CD14-positive monocyte (primary cell): ENCODE measurements at regions not wholly inside any gene's neighbourhood (a gene's known extent, or its start where the extent isn't known, plus 50 kb on each side); places are given as distances from the start of the nearest gene placed in this dataset.

ENCODE experiments used
- DNase-seq, 3 donors: peaks; one replicate each; pipeline ENCODE4 v3.0.0-alpha.2; 2011 to 2022
- H2AFZ ChIP-seq: 2 replicates; pipeline ENCODE4 v1.6.0; 2012; ENCODE audit warnings: mild to moderate bottlenecking, low read depth, low read length, inconsistent platforms; ENCODE audit not compliant: insufficient read depth, poor library complexity, severe bottlenecking
- H3K27ac ChIP-seq, 2 donors: 1 replicate in 1 of 2; 2 replicates in 1 of 2; pipeline ENCODE4 v1.5.1; 2012 to 2013; ENCODE audit warnings: low read length in 2 of 2, control low read depth in 1 of 2, inconsistent platforms in 1 of 2, low read depth in 1 of 2, mild to moderate bottlenecking in 1 of 2
- H3K27me3 ChIP-seq, 2 donors: one replicate each; pipeline versions ENCODE4 v1.6.0 to v1.6.1; 2011 to 2013; ENCODE audit warnings: low read length in 2 of 2; ENCODE audit not compliant: control insufficient read depth in 2 of 2, insufficient read depth in 2 of 2
- H3K36me3 ChIP-seq, 2 donors: replicated peaks in 1 of 2; 1 replicate in 1 of 2; 2 replicates in 1 of 2; pipeline versions ENCODE4 v1.5.1 to v1.6.1; 2012 to 2013; ENCODE audit warnings: low read length in 2 of 2, control low read depth in 1 of 2, inconsistent platforms in 1 of 2, mild to moderate bottlenecking in 1 of 2; ENCODE audit not compliant: insufficient read depth in 2 of 2, control insufficient read depth in 1 of 2
- H3K4me1 ChIP-seq, 2 donors: 1 replicate in 1 of 2; 2 replicates in 1 of 2; pipeline versions ENCODE4 v1.5.1 to v1.6.1; 2012 to 2013; ENCODE audit warnings: low read length in 2 of 2, control low read depth in 1 of 2, inconsistent platforms in 1 of 2, mild to moderate bottlenecking in 1 of 2, moderate library complexity in 1 of 2; ENCODE audit not compliant: insufficient read depth in 2 of 2, control insufficient read depth in 1 of 2
- H3K4me2 ChIP-seq: replicated peaks from 2 replicates; pipeline ENCODE3; 2012; ENCODE audit warnings: low read length, moderate library complexity, mild to moderate bottlenecking; ENCODE audit not compliant: poor library complexity, severe bottlenecking; ENCODE audit errors: extremely low read depth
- H3K4me3 ChIP-seq, 3 experiments: fragments of 200-600 bp in 1 of 3; sonication (generic) in 1 of 3; replicated peaks in 1 of 3; 1 replicate in 2 of 3; 2 replicates in 1 of 3; pipeline ENCODE4 v1.5.1; 2011 to 2013; ENCODE audit warnings: low read length in 3 of 3, mild to moderate bottlenecking in 3 of 3, control low read depth in 2 of 3, low read depth in 2 of 3, inconsistent platforms in 1 of 3, moderate library complexity in 1 of 3
- H3K79me2 ChIP-seq: 2 replicates; pipeline ENCODE4 v1.6.0; 2012; ENCODE audit warnings: mild to moderate bottlenecking, control low read depth, inconsistent platforms, low read length, moderate library complexity; ENCODE audit not compliant: insufficient read depth
- H3K9ac ChIP-seq: 2 replicates; pipeline ENCODE4 v1.6.0; 2017; ENCODE audit warnings: low read length, mild to moderate bottlenecking; ENCODE audit not compliant: insufficient read depth, poor library complexity, severe bottlenecking
- H3K9me3 ChIP-seq, 2 donors: replicated peaks in 1 of 2; 1 replicate in 1 of 2; 2 replicates in 1 of 2; pipeline versions ENCODE4 v1.5.1 to v1.6.1; 2012 to 2013; ENCODE audit warnings: low read length in 2 of 2, control low read depth in 1 of 2; ENCODE audit not compliant: control insufficient read depth in 1 of 2, insufficient read depth in 1 of 2
- H4K20me1 ChIP-seq: 2 replicates; pipeline ENCODE4 v1.6.0; 2012; ENCODE audit warnings: mild to moderate bottlenecking, low read length, control low read depth, moderate library complexity; ENCODE audit not compliant: insufficient read depth
- H3K27ac Mint-ChIP-seq, 7 donors: one replicate each; pipeline ENCODE4 v1.8.0; 2020; ENCODE audit warnings: mild to moderate bottlenecking in 7 of 7, mixed read lengths in 7 of 7, moderate library complexity in 6 of 7, inconsistent platforms in 2 of 7
- H3K27me3 Mint-ChIP-seq, 3 donors: one replicate each; pipeline ENCODE4 v1.8.0; 2021 to 2022; ENCODE audit warnings: low read depth in 3 of 3, mild to moderate bottlenecking in 3 of 3, mixed read lengths in 3 of 3, moderate library complexity in 3 of 3, inconsistent platforms in 1 of 3
- H3K36me3 Mint-ChIP-seq, 2 donors: one replicate each; pipeline ENCODE4 v1.8.0; 2020; ENCODE audit warnings: mixed read lengths in 2 of 2, inconsistent platforms in 1 of 2, mild to moderate bottlenecking in 1 of 2
- H3K4me1 Mint-ChIP-seq: one replicate; pipeline ENCODE4 v1.8.0; 2020; ENCODE audit warnings: mild to moderate bottlenecking, mixed read lengths
- H3K4me3 Mint-ChIP-seq, 2 donors: one replicate each; pipeline ENCODE4 v1.8.0; 2020; ENCODE audit warnings: mild to moderate bottlenecking in 2 of 2, mixed read lengths in 2 of 2, moderate library complexity in 1 of 2
- H3K9me3 Mint-ChIP-seq, 7 donors: one replicate each; pipeline ENCODE4 v1.8.0; 2020 to 2022; ENCODE audit warnings: mixed read lengths in 7 of 7, mild to moderate bottlenecking in 6 of 7, moderate library complexity in 6 of 7, inconsistent platforms in 2 of 7
- WGBS: methylation state at CpG from one replicate; pipeline ENCODE4 v1.1.5; 2013; ENCODE audit warnings: missing lambda C conversion rate; ENCODE audit not compliant: insufficient coverage; 5-methylcytosine and 5-hydroxymethylcytosine counted together
- intact Hi-C, 2 donors: fragments of 100-400 bp; cut with micrococcal nuclease; formaldehyde crosslinking; loops; one replicate each; pipeline versions ENCODE4 v1.15.0 to v1.15.1; 2023
- TF ChIP-seq, protein P1 (sequence below): fragments of 200-600 bp; IDR thresholded peaks from one replicate; pipeline ENCODE4 v1.8.0; 2022; ENCODE audit warnings: antibody characterized with exemption, mild to moderate bottlenecking

DNA sequence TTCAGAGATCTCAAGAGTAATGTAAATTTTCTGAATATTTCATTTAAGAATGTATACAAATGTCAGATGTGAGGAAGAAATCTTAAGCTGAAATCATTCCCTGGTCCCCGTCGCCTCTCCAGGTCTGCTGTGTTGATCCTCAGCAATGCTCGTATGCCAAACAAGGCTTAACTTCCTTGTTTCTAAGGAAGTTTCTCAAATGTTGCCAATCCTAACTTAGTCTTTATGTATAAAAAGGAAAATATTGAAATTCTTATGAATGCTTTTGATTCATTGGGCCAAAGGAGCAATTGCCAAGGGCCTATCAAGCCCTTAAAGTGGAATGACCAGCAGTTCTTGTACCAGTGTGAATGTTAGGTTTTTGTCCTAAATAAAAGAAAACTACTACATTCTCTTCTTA lies 507.7 kb upstream of the SEMA6D start:
- Mint-ChIP-seq H3K27ac (no peak overlapping the region), H3K36me3 (no peaks in the 10 kb centered on the region), H3K4me3 (no peak overlapping the region), H3K27me3 (peaks cover 0 to 7% (median 0%) of the 10 kb centered on the region in 3 donors), H3K4me1 (no peaks in the 10 kb centered on the region), H3K9me3 (no peaks in the 10 kb centered on the region)
- Histone ChIP-seq H2AFZ (no peak overlapping the region), H3K4me2 (no peak overlapping the region), H4K20me1 (no peaks in the 10 kb centered on the region), H3K4me3 (no peak overlapping the region), H3K79me2 (no peaks in the 10 kb centered on the region), H3K36me3 (no peaks in the 10 kb centered on the region), H3K9ac (no peak overlapping the region), H3K27me3 (no peaks in the 10 kb centered on the region), H3K27ac (no peak overlapping the region), H3K9me3 (no peaks in the 10 kb centered on the region), H3K4me1 (no peaks in the 10 kb centered on the region)
- DNase-seq = no peak
- WGBS = no CpG with 5 or more reads among the region's 3 CpGs
- intact Hi-C loops = no loop called here
- TF ChIP-seq, protein P1, sequence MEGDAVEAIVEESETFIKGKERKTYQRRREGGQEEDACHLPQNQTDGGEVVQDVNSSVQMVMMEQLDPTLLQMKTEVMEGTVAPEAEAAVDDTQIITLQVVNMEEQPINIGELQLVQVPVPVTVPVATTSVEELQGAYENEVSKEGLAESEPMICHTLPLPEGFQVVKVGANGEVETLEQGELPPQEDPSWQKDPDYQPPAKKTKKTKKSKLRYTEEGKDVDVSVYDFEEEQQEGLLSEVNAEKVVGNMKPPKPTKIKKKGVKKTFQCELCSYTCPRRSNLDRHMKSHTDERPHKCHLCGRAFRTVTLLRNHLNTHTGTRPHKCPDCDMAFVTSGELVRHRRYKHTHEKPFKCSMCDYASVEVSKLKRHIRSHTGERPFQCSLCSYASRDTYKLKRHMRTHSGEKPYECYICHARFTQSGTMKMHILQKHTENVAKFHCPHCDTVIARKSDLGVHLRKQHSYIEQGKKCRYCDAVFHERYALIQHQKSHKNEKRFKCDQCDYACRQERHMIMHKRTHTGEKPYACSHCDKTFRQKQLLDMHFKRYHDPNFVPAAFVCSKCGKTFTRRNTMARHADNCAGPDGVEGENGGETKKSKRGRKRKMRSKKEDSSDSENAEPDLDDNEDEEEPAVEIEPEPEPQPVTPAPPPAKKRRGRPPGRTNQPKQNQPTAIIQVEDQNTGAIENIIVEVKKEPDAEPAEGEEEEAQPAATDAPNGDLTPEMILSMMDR = no peak

DNA sequence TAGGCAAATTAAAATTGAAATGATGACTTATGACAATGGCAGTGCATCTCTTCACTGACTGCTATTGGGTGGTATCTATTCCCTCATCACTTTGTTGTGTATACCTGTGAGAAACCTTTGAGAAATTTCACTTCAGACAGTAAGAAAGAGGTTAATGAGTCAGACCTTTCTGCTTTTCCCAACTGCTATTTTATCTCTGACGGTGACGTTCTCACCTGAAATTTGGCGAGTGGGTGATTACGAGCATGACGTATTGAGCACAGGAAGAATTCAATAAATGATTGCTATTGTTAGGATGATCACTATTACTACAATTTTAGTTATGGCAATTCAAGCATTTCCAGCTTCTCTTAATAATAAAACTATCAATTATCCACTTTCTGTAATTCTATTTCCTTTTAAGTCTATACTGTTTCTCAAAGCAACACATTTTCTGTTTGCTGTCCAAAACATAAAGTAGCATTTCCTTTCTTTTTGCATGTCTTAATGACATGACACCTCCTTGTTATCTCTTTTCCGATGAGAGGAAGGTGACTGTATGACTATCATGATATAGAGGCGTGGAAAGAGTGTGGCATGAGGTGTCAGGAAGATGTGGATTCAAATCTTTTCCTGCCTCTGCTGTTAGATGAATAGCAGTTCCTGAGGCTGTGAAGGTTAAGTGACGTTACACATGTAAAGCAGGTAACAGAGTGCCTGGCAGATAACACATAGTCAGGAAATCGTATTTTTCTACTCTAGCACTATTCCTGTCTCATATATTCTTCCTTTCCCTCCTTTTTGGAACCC lies 504.9 kb upstream of the SEMA6D start:
- TF ChIP-seq, protein P1 = no peak
- H3K27me3 Mint-ChIP-seq = no peaks in the 10 kb centered on the region
- peaks cover 0 to 3% (median 0%) of the 10 kb centered on the region in 7 donors for H3K9me3 Mint-ChIP-seq
- 80% methylated on average over 1 of the region's 9 CpGs for WGBS
- H3K4me3 Mint-ChIP-seq = no peak overlapping the region
- no peaks in the 10 kb centered on the region for H4K20me1 ChIP-seq
- no peak overlapping the region for H3K27ac ChIP-seq
- no peak overlapping the region for H3K9ac ChIP-seq
- no peaks in the 10 kb centered on the region for H3K4me1 Mint-ChIP-seq
- H3K36me3 Mint-ChIP-seq = no peaks in the 10 kb centered on the region
- no peak overlapping the region for H2AFZ ChIP-seq
- intact Hi-C loops = no loop called here
- no peaks in the 10 kb centered on the region for H3K27me3 ChIP-seq
- H3K9me3 ChIP-seq = no peaks in the 10 kb centered on the region
- no peak for DNase-seq
- no peak overlapping the region for H3K4me3 ChIP-seq
- no peak overlapping the region for H3K4me2 ChIP-seq
- H3K79me2 ChIP-seq = no peaks in the 10 kb centered on the region
- H3K27ac Mint-ChIP-seq = no peak overlapping the region
- no peaks in the 10 kb centered on the region for H3K4me1 ChIP-seq
- H3K36me3 ChIP-seq = no peaks in the 10 kb centered on the region
